Ovary (tissue), 7 donors: ENCODE measurements at regions not wholly inside any gene's neighbourhood (a gene's known extent, or its start where the extent isn't known, plus 50 kb on each side); places are given as distances from the start of the nearest gene placed in this dataset.
"Not testable (repeated sequence)": the region's sequence is repeated elsewhere in the genome, so short reads cannot be mapped to it uniquely, and the experiment has no call there.

ENCODE experiments used
- DNase-seq, 5 donors: peaks; one replicate each; pipeline ENCODE4 v3.0.0-alpha.2; 2019 to 2020
- H3K27ac ChIP-seq, 2 donors: fragments of 200-600 bp; one replicate each; pipeline versions ENCODE4 v1.5.1 to v1.8.0; 2019 to 2022
- H3K27me3 ChIP-seq: fragments of 200-600 bp; one replicate; pipeline ENCODE4 v1.8.0; 2022
- H3K36me3 ChIP-seq: fragments of 200-600 bp; sonication (generic); one replicate; pipeline ENCODE4 v1.5.1; 2019
- H3K4me1 ChIP-seq: one replicate; pipeline ENCODE4 v1.8.1; 2013; ENCODE audit warnings: mild to moderate bottlenecking, moderate library complexity; ENCODE audit not compliant: insufficient read depth
- H3K4me3 ChIP-seq: fragments of 200-600 bp; sonication (generic); one replicate; pipeline ENCODE4 v1.5.1; 2017
- H3K9me3 ChIP-seq, 2 donors: fragments of 200-600 bp in 1 of 2; sonication (generic) in 1 of 2; one replicate each; pipeline versions ENCODE4 v1.5.1 to v1.8.1; 2013 to 2019; ENCODE audit warnings: mild to moderate bottlenecking in 1 of 2, moderate library complexity in 1 of 2
- CTCF ChIP-seq, 3 donors: fragments of 450-650 bp in 2 of 3; fragments of 200-600 bp in 1 of 3; IDR thresholded peaks; one replicate each; pipeline versions ENCODE4 v1.5.1 to v1.8.0; 2016 to 2022; ENCODE audit warnings: antibody characterized with exemption in 3 of 3, mild to moderate bottlenecking in 1 of 3
- EP300 ChIP-seq: sonication (generic); formaldehyde crosslinking; IDR thresholded peaks from one replicate; pipeline ENCODE4 v1.6.1; 2017; ENCODE audit warnings: antibody characterized with exemption
- POLR2A ChIP-seq: fragments of 450-650 bp; IDR thresholded peaks from one replicate; pipeline ENCODE4 v1.6.1; 2017; ENCODE audit warnings: antibody characterized with exemption, mild to moderate bottlenecking, moderate library complexity
- WGBS, 3 donors: extraction: QIAGEN DNeasy Blood & Tissue Kit in 1 of 3; methylation state at CpG; one replicate each; pipeline versions ENCODE4 v1.1.5 to v1.1.7; 2013 to 2017; 5-methylcytosine and 5-hydroxymethylcytosine counted together
- intact Hi-C, 4 donors: fragments of 100-400 bp; cut with DNase I; formaldehyde crosslinking; loops; one replicate each; pipeline versions ENCODE4 v1.11.0 to v1.15.1; 2022 to 2023
- donor health status: DM: no; HTN: no; CAD: no; lungs with moderate emphysema.
- donor health status: DM: no; HTN: no; CAD: no.
- donor health status: Bipolar disorder and iron deficiency.
- donor health status: DM: no; HTN: no; CAD: no.
- donor health status: DM: yes; HTN: yes; CAD: no.

- Histone ChIP-seq H3K4me3 (no peak overlapping the region), H3K36me3 (no peaks in the 10 kb centered on the region), H3K27ac (no peak overlapping the region), H3K4me1 (no peaks in the 10 kb centered on the region), H3K9me3 (no peaks in the 10 kb centered on the region), H3K27me3 (no peaks in the 10 kb centered on the region)
- intact Hi-C loops: no loop called here
- no peak for DNase-seq
- TF ChIP-seq CTCF (IDR thresholded peaks at IDR 0.05): no peak
- no peak for TF ChIP-seq POLR2A
- TF ChIP-seq EP300: no peak
These were observed 156.1 kb upstream of the GHR start for GRCh38 chr5:42267091-42267490.

DNA sequence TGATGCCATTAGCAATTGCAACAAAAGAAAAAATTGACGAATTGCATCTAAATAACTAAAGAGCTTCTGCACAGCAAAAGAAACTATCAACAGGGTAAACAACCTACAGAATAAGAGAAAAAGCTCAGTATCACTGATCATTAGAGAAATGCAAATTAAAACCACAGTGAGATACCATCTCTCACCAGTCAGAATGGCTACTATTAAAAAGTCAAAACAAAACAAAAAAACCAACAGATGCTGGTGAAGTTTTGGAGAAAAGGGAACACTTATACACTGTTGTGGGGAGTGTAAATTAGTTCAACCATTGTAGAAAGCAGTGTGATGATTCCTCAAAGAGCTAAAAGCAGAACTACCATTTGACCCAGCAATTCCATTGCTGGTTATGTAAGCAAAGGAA, 155.1 kb upstream of the GHR start:
- 85 to 89% (median 88%) methylated on average over 1 of the region's 1 CpG for WGBS, 3 donors
- H3K36me3 ChIP-seq, H3K9me3 ChIP-seq, H3K27me3 ChIP-seq, intact Hi-C loops, DNase-seq, H3K4me1 ChIP-seq, H3K4me3 ChIP-seq, H3K27ac ChIP-seq: not testable (repeated sequence)

- DNase-seq: no peak
- H3K36me3 ChIP-seq: no peaks in the 10 kb centered on the region
- WGBS, 3 donors: 87 to 92% (median 89%) methylated on average over 2 of the region's 2 CpGs
- TF ChIP-seq EP300 (no peak), POLR2A (no peak), CTCF (IDR thresholded peaks at IDR 0.05) (no peak)
- H3K27ac ChIP-seq: no peak overlapping the region
- no peak overlapping the region for H3K4me3 ChIP-seq
- H3K9me3 ChIP-seq: no peaks in the 10 kb centered on the region
- H3K27me3 ChIP-seq: no peaks in the 10 kb centered on the region
- no peaks in the 10 kb centered on the region for H3K4me1 ChIP-seq
- intact Hi-C loops: no loop called here
These were observed 154.6 kb upstream of the GHR start for GRCh38 chr5:42268630-42269029.

DNA sequence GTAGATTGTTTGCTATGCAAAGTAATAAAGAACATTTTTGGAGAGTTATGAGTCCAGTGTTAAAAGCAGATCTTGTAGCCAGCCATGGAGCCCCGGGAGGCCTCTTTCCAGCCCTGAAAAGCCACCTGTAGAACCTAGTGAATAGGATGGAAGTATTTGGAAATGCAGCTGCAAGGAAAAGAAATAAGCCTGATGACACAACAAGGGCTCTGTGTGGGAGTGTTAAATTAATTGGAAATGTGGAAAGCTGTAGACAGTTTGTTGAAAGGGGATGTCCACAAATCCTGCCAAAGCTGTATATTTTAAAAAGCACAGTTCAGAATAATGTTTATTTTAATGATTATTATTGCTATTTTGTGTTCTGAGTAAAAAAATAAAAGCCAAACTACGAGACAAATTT, 152.5 kb upstream of the GHR start:
- no peak overlapping the region for H3K4me3 ChIP-seq
- intact Hi-C loops: no loop called here
- no peaks in the 10 kb centered on the region for H3K4me1 ChIP-seq
- no peaks in the 10 kb centered on the region for H3K9me3 ChIP-seq
- TF ChIP-seq CTCF (IDR thresholded peaks at IDR 0.05): no peak
- no peaks in the 10 kb centered on the region for H3K36me3 ChIP-seq
- H3K27me3 ChIP-seq: no peaks in the 10 kb centered on the region
- H3K27ac ChIP-seq: no peak overlapping the region
- 9 to 20% (median 14%) methylated on average over 2 of the region's 2 CpGs for WGBS, 3 donors
- no peak for DNase-seq

GRCh38 chr5:42274913-42275312, 148.3 kb upstream of the GHR start:
- WGBS, 3 donors: 31 to 55% (median 33%) methylated on average over 1 of the region's 1 CpG
- no peak for TF ChIP-seq EP300
- no peak for DNase-seq

DNA sequence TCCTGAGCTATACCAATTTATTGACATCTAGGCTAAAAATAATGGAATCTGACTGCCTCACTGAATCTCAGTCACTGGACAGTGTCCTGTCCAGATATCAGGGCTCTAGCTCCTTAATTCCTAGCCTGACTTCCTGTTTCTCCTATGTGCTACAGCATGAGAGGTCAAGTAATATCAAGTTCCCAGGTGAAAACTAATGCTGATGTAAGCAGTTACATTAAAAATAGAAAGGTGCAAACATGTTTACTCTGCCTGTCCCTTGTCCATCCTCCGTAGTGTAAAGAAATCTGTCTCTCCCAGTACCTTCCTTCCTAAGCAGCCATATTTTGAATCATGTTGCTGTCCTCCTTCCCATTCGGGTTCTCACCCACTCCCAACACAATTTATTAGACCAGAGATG, 145.9 kb upstream of the GHR start:
- H3K4me3 ChIP-seq: no peak overlapping the region
- WGBS, 3 donors: 51 to 70% (median 60%) methylated on average over 2 of the region's 2 CpGs

More at GRCh38 chr5:42274913-42275312, 148.3 kb upstream of the GHR start:
- intact Hi-C loops: no loop called here
- no peaks in the 10 kb centered on the region for H3K36me3 ChIP-seq
- no peaks in the 10 kb centered on the region for H3K4me1 ChIP-seq
- no peak overlapping the region for H3K4me3 ChIP-seq
- H3K9me3 ChIP-seq: no peaks in the 10 kb centered on the region
- H3K27me3 ChIP-seq: no peaks in the 10 kb centered on the region
- no peak overlapping the region for H3K27ac ChIP-seq

More for the DNA sequence above, 145.9 kb upstream of the GHR start:
- Histone ChIP-seq H3K9me3 (no peaks in the 10 kb centered on the region), H3K27ac (no peak overlapping the region), H3K4me1 (no peaks in the 10 kb centered on the region), H3K36me3 (no peaks in the 10 kb centered on the region), H3K27me3 (no peaks in the 10 kb centered on the region)
- no peak for TF ChIP-seq EP300
- no peak for TF ChIP-seq CTCF (IDR thresholded peaks at IDR 0.05)
- no peak for TF ChIP-seq POLR2A
- intact Hi-C loops: no loop called here
- no peak for DNase-seq
